Liver (tissue), 3 donors: ENCODE measurements at regions not wholly inside any gene's neighbourhood (a gene's known extent, or its start where the extent isn't known, plus 50 kb on each side); places are given as distances from the start of the nearest gene placed in this dataset.

Source experiments
- ATF3 ChIP-seq: IDR thresholded peaks from 2 replicates; pipeline ENCODE4 v1.6.1; 2016; ENCODE audit warnings: antibody characterized with exemption
- CTCF ChIP-seq: fragments of 150-350 bp; IDR thresholded peaks from 2 replicates; pipeline ENCODE4 v1.5.1; 2017; ENCODE audit warnings: improper control_type of control experiment, low read depth, low read length; ENCODE audit not compliant: missing input control
- GABPA ChIP-seq, 2 donors: IDR thresholded peaks in 1 of 2; conservative IDR thresholded peaks in 1 of 2; 2 replicates each; pipeline ENCODE4 v1.6.1; 2016; ENCODE audit warnings: antibody characterized with exemption in 2 of 2, mild to moderate bottlenecking in 1 of 2, moderate library complexity in 1 of 2
- JUND ChIP-seq, 2 donors: IDR thresholded peaks; 2 replicates each; pipeline ENCODE4 v1.6.1; 2016; ENCODE audit warnings: antibody characterized with exemption in 2 of 2
- MAX ChIP-seq: IDR thresholded peaks from 2 replicates; pipeline ENCODE4 v1.6.1; 2016; ENCODE audit warnings: antibody characterized with exemption
- RAD21 ChIP-seq, 2 donors: IDR thresholded peaks; 2 replicates each; pipeline ENCODE4 v1.6.1; 2016; ENCODE audit warnings: antibody characterized with exemption in 2 of 2, mild to moderate bottlenecking in 2 of 2
- REST ChIP-seq: IDR thresholded peaks from 2 replicates; pipeline ENCODE4 v1.6.1; 2016; ENCODE audit warnings: antibody characterized with exemption, mild to moderate bottlenecking
- RXRA ChIP-seq, 2 donors: IDR thresholded peaks; 2 replicates each; pipeline ENCODE4 v1.6.1; 2017 to 2018; ENCODE audit warnings: antibody characterized with exemption in 2 of 2, mild to moderate bottlenecking in 1 of 2
- SP1 ChIP-seq: IDR thresholded peaks from 2 replicates; pipeline ENCODE4 v1.6.1; 2018; ENCODE audit warnings: antibody characterized with exemption, mild to moderate bottlenecking
- TAF1 ChIP-seq: conservative IDR thresholded peaks from 2 replicates; pipeline ENCODE4 v1.6.1; 2016; ENCODE audit warnings: antibody characterized with exemption, mild to moderate bottlenecking
- YY1 ChIP-seq: IDR thresholded peaks from 2 replicates; pipeline ENCODE4 v1.6.1; 2016; ENCODE audit warnings: antibody characterized with exemption, mild to moderate bottlenecking
- ZBTB33 ChIP-seq: IDR thresholded peaks from 2 replicates; pipeline ENCODE4 v1.6.1; 2016; ENCODE audit warnings: antibody characterized with exemption
- donor health status: healthy.
- donor health status: healthy.

- no peak for TF ChIP-seq CTCF
- TF ChIP-seq ATF3, result no peak
- no peak for TF ChIP-seq MAX
- no peak for TF ChIP-seq TAF1
- no peak for TF ChIP-seq REST
- TF ChIP-seq ZBTB33, result no peak
- no peak for TF ChIP-seq RXRA (IDR thresholded peaks at IDR 0.05)
- TF ChIP-seq GABPA (IDR thresholded peaks at IDR 0.05 in 1 of 2, conservative IDR thresholded peaks at IDR 0.05 in 1 of 2), result no peak
- no peak for TF ChIP-seq JUND (IDR thresholded peaks at IDR 0.05)
- TF ChIP-seq YY1, result no peak
- no peak for TF ChIP-seq RAD21 (IDR thresholded peaks at IDR 0.05)
- no peak for TF ChIP-seq SP1
Measured at GRCh38 chrX:114047558-114047957, 536.3 kb upstream of the HTR2C start.
